KBM-7 (cell line): ENCODE measurements at regions not wholly inside any gene's neighbourhood (a gene's known extent, or its start where the extent isn't known, plus 50 kb on each side); places are given as distances from the start of the nearest gene placed in this dataset.
A peak's percentile ranks its signal among the peaks of the same experiment; 100 is the strongest.

Source experiments
- DNase-seq: peaks from one replicate; pipeline ENCODE4 v3.0.0-alpha.2; 2015
- in situ Hi-C: fragments of 300-500 bp; cut with MboI; formaldehyde crosslinking; loops from 2 replicates; pipeline ENCODE4 v1.14.3; 2020; ENCODE audit warnings: low sequenced_read_pairs, low pct_unique_long_range_greater_than_20kb, mixed read lengths

DNA sequence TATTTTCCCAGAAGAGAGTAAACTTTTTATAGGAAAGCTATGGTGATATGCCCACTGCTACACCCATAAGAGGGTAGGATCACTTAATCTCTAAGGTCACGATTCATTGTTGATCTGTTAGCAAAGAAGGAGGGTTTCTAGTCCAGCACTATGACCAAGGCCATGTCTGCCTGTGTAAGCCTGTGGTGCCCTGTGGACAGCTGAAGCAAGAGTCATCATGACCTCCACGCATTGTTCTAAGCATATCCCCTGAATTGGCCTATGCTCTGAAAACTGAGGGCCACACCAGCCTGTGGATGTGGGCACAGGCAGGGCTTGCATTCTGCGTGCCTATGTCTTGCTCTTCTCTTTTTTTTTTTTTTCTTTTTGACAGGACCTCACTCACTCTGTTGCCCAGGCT is 89.8 kb upstream of the SMIM21 start:
- no peak for DNase-seq
- in situ Hi-C loops, result no loop called here

DNA sequence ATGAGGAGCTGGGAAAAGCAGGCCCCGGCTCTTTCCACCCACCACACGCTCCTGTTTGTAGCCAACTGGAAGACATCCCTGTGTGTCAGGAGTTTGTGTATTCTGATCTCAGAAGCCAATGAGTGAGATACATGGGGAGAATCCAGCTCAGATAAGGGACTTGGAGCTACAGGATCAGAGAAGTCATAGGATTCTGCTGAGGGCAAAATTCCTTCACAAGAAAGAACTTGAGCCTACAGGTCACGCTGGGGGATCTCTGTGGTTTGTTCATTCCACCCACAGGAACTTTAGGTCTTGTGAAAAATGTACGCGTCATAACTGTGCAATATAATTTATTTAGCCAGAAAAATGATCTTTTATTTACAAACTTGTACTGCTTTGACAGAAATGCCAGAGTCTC is 80.1 kb upstream of the SMIM21 start:
- no peak for DNase-seq
- in situ Hi-C loops, result no loop called here

DNA sequence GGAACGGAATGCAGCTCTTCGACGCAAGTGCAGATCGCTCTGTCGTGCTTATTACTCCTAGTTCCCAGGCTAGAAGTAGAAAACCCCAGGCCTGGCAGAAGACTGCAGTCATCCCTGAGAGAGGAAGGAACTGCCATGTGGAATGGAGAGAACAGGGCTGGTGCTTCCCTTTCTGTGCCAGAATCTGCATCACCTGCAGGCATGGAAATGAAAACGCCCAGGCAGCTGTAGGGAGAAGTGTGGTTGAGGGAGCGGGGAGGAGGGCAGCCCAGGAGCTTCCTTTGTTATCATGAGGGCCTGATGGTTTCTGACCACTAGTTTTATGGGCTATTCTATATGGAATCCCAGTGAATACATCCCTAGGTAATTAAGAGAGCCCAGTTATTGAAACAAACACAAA is 79.4 kb upstream of the SMIM21 start:
- no peak for DNase-seq

DNA sequence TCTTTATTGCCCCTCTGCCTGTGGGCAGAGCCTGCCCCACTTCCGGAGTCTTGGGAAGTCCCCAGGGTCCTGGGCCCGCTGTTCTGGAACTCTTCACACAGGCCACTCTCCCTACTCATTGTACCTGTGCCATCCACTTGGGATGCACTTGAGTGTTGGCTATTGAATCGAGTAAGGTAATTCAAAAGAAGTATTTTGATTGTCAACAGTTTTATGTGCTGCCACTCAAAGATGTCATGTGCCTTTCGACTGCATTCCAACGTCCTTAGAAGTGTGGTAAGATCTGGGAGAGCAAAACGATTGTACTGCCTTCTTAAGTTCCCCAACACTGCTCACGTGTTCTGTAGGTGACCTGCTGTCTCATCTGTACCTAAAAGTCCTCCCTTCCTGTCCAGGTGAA is 77.0 kb upstream of the SMIM21 start:
- no peak for DNase-seq
- in situ Hi-C loops, result no loop called here

More for the DNA sequence above, 79.4 kb upstream of the SMIM21 start:
- in situ Hi-C loops, result no loop called here

- in situ Hi-C loops, result no loop called here
- no peak for DNase-seq
Measured at GRCh38 chr18:75503615-75504014, 76.1 kb upstream of the SMIM21 start.

DNA sequence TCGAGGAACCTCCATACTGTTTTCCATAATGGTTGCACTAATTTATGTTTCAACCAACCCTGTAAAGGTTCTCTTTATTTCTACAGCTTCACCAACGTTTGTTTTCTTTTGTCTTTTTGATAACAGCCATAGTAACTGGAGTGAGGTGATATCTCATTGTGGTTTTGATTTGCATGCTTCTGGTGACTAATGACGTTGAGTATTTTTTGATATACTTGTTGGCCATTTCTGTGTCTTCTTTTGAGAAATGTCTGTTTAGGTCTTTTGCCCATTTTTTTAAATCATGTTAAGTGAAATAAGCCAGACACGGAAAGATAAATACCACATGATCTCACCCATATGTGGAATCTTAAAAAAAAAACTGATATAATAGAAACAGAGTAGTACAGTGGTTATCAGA is 74.8 kb upstream of the SMIM21 start:
- in situ Hi-C loops, result no loop called here
- DNase-seq, result no peak

DNA sequence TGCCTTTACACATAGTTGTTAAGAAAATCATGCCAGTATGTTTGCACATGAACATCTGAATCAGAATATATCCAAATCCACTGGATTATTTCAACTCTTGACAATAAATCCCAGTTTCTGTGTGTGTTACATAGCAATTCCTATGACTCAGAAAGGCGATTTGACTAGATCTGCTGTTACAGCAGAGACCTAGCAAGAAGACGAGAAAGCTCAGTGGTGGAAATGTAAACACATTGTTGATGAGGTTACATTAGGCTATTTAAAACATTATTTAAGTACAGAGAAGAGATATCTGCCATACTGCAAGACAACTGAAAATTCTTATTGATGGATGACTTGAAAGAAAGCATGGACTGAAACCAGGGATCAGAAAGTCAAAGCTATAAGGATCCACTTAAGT is 73.0 kb upstream of the SMIM21 start:
- DNase-seq, result no peak
- in situ Hi-C loops, result no loop called here

DNA sequence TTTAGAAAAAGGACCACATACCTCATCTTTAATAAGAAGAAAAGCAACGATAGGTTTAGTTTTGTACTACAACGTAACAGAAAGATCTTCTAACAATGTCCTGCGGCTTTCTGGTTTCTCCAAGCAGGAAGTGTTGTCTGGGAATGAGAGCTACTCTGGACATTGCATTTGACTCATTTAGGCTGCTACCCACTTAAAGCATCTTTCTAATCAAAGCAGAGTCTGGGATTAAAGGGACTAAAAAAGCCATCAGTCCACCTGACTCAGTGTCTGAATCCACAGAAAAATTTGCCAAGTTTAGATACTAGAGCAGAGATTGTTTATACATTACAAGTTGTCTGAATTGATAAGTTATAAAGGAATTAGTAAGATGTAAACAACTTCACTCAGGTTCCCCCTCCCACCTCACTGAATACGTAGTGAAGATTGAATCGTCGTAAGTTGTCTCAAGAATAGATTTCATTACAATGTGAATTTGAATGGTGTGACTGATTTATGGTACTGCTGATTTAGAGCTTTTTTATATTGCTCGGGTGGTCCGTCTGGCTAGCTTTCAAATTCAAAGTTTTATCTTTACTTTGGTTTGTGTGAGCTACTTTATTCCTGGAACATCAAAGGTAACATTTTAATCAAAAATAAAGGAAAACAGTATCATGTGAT is 70.2 kb upstream of the SMIM21 start:
- DNase-seq, result no peak
- in situ Hi-C loops, result no loop called here

GRCh38 chr18:75496151-75496550 is 68.6 kb upstream of the SMIM21 start:
- in situ Hi-C loops, result no loop called here
- DNase-seq, result no peak

DNA sequence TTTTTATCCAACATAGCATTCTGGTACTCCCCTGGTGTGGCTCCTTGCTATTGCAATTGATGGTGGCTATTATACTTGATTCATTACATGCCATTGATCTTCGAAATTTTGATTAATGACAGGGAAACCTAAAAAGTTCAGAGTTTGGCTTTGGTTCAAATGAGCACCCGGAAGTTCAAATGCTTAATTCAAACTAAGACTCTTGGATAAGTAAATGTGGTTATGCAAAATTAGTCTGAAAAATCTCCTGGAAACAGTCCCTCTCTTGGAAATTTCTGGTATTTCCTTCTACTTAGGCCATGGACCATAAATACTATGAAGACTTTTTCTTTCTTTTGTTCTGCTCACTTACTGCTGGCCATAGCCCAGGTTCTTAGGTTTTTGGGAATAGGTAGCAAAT is 65.3 kb upstream of the SMIM21 start:
- DNase-seq, result no peak
- in situ Hi-C loops, result no loop called here

GRCh38 chr18:75491361-75491760 is 63.9 kb upstream of the SMIM21 start:
- no peak for DNase-seq
- in situ Hi-C loops, result no loop called here

DNA sequence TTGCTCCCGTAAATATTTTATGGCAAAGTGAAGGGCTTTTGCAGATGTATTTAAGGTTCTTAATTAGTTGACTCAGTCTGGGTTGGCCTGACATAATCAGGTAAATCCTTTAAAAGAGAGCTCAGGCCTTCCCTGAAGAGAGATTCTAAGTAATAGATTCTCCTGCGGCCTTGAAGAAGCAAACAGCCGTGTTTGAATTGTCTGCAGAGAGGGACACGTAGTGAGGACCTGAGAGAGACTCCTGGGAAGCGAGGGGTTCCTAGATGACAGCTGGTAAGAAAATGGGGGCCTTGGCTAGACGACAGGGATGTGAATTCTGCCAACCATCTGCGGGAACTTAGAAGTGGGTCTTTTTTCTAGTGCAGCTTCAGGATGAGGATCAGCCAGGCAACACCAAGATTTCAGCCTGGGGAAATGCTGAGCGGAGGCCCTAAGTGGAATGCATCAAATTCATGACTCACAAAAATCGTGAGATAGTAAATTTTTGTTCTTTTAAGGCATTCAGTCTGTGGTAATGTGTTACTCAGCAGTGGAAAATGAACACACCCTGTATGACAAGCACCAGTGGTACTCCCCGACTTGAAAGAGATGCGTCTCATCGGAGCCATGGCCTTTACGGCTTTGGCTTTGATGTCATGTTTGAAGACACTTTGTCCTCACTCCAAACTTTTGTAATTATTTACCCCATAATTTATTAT is 62.1 kb upstream of the SMIM21 start:
- in situ Hi-C loops, result no loop called here
- DNase-seq, result no peak

DNA sequence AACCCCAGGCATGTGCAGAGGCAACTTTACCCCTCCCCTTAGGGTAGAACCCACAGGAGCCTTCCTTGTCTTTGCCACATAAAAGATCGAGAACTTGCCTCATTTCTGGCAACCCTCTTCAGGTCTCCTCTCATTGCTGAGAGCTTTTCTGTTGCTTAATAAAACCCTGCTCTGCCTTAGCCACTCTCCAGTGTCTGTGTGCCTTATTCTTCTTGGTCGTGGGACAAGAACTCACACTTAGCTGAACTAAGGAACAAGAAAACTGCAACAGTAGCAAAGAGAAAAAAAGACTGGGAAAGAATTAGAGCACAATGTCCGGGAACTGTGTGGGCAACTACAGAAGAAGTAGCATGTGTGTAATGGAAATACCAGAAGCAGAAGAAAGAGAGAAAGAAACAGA is 56.2 kb upstream of the SMIM21 start:
- in situ Hi-C loops, result no loop called here

DNA sequence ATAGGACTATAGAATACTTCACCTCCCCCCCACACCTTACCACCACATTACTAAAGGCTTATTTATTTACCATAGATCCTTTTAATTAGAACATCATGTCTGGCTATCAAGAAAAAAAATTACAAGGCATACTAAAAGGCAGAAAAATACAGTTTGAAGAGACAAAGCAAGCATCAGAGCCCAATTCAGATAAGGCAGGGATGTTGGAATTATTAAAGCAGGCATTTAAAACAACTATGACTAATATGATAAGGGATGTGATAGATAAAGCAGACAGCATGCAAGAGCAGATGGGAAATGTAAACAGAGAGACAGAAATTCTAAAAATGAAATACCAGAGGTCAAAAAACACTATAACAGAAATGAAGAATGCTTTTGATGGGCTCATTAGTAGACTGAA is 55.4 kb upstream of the SMIM21 start:
- in situ Hi-C loops, result no loop called here

More for the DNA sequence above, 56.2 kb upstream of the SMIM21 start:
- DNase-seq, result no peak

GRCh38 chr18:75480487-75480886 is 53.0 kb upstream of the SMIM21 start:
- DNase-seq, result no peak
- in situ Hi-C loops, result no loop called here

More for the DNA sequence above, 55.4 kb upstream of the SMIM21 start:
- no peak for DNase-seq

GRCh38 chr18:75478996-75479880 is 51.7 kb upstream of the SMIM21 start:
- peak; percentile 57 for DNase-seq
- in situ Hi-C loops, result no loop called here

DNA sequence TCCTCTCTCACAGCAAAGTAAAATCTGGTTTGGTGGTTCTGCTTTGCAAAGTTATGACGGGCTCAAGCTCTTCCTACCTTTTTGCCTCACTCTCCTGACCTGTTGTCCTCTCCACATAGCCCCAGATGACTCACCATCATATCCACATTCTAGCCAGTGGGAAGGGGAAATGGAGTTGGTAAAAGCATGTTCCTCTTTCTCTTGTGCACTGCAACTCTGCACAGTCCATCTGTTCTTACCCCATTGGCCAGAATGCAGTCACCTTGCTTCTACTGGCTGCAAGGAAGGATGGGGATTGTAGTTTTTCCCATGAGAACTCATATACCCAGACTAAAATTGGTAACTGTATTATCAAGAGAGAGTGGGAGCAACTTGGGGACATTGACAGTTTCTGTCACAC is 50.4 kb upstream of the SMIM21 start:
- in situ Hi-C loops, result no loop called here

More for the DNA sequence above, 50.4 kb upstream of the SMIM21 start:
- DNase-seq, result peak; percentile 74
